Heart left ventricle (tissue), 16 donors: ENCODE measurements at regions not wholly inside any gene's neighbourhood (a gene's known extent, or its start where the extent isn't known, plus 50 kb on each side); places are given as distances from the start of the nearest gene placed in this dataset.

Experiments used
- ATAC-seq, 4 donors: fragments of 200-7000 bp; cut with Tn5 transposase; one replicate each; pipeline ENCODE4 v1.9.1; 2020 to 2022; ENCODE audit warnings: moderate library complexity in 4 of 4, mild to moderate bottlenecking in 3 of 4, moderate number of reproducible peaks in 1 of 4
- DNase-seq, 5 donors: peaks; one replicate each; pipeline ENCODE4 v3.0.0-alpha.2; 2020
- H3K27ac ChIP-seq, 12 donors: fragments of 200-600 bp; sonication (generic) in 4 of 12; one replicate each; pipeline versions ENCODE4 v1.5.0 to v1.8.0; 2016 to 2022; ENCODE audit warnings: mild to moderate bottlenecking in 2 of 12
- H3K27me3 ChIP-seq, 9 donors: fragments of 200-600 bp; sonication (generic) in 2 of 9; one replicate each; pipeline versions ENCODE4 v1.5.1 to v1.8.0; 2016 to 2022; ENCODE audit warnings: mild to moderate bottlenecking in 3 of 9
- H3K36me3 ChIP-seq, 9 donors: fragments of 200-600 bp; sonication (generic) in 2 of 9; one replicate each; pipeline versions ENCODE4 v1.5.0 to v1.8.0; 2018 to 2022; ENCODE audit warnings: mild to moderate bottlenecking in 2 of 9
- H3K4me1 ChIP-seq, 12 donors: fragments of 200-600 bp; sonication (generic) in 4 of 12; one replicate each; pipeline versions ENCODE4 v1.5.0 to v1.8.0; 2016 to 2022; ENCODE audit warnings: mild to moderate bottlenecking in 3 of 12
- H3K4me3 ChIP-seq, 12 donors: fragments of 200-600 bp; sonication (generic) in 4 of 12; one replicate each; pipeline versions ENCODE4 v1.5.0 to v1.8.0; 2017 to 2022; ENCODE audit warnings: mild to moderate bottlenecking in 9 of 12, moderate library complexity in 4 of 12
- H3K9me3 ChIP-seq, 12 donors: fragments of 200-600 bp; sonication (generic) in 4 of 12; one replicate each; pipeline versions ENCODE4 v1.5.0 to v1.8.0; 2016 to 2022; ENCODE audit warnings: mild to moderate bottlenecking in 1 of 12
- POLR2A ChIP-seq, 2 donors: fragments of 450-650 bp; IDR thresholded peaks; one replicate each; pipeline ENCODE4 v1.6.1; 2017; ENCODE audit warnings: antibody characterized with exemption in 2 of 2, mild to moderate bottlenecking in 2 of 2, moderate library complexity in 2 of 2
- WGBS, 4 donors: extraction: QIAGEN DNeasy Blood & Tissue Kit in 2 of 4; methylation state at CpG; one replicate each; pipeline versions ENCODE4 v1.1.5 to v1.1.7; 2013 to 2018; 5-methylcytosine and 5-hydroxymethylcytosine counted together
- intact Hi-C, 10 donors: fragments of 100-400 bp; cut with DNase I; formaldehyde crosslinking; loops; one replicate each; pipeline versions ENCODE4 v1.11.1 to v1.14.2; 2022
- TF ChIP-seq, protein P1 (sequence below), 12 donors: fragments of 200-600 bp; sonication (generic) in 4 of 12; IDR thresholded peaks; one replicate each; pipeline versions ENCODE4 v1.5.0 to v1.8.0; 2018 to 2022; ENCODE audit warnings: antibody characterized with exemption in 12 of 12, mild to moderate bottlenecking in 5 of 12
- donor health status: ischemic (EF 13 %, LVEDD 7.1; RV severe dilation, severe dysfunction).
- donor health status: healthy with polysubstance abuse.
- donor health status: DM: no; HTN: yes; CAD: no.
- donor health status: DM: no; HTN: no; CAD: no.
- donor health status: ischemic (EF 25% LVEDD 6.9; RV normal size, moderate dysfunction).
- donor health status: ischemic (EF 25% LVEDD 5.7; RV mildly dilated, moderate dysfunction).
- donor health status: healthy.
- donor health status: DM: yes; HTN: yes; CAD: no.
- donor health status: ischemic (EF 35%, LVEDD 5.7; RV mildly dilated, moderate dysfunction).
- donor health status: nonischemic (EF 11% LVEDD 7.7; RV severe dilation, severe dysfunction).
- donor health status: DM: yes; HTN: yes; CAD: no.
- donor health status: PGD.
- donor health status: ischemic (EF 29% LVEDD 5.4; RV normal size, mild dysfunction).
- donor health status: nonischemic (EF 23%, LVEDD 6.1; RV moderate dilation, normal function).

GRCh38 chr2:204225671-204226073, 289.1 kb downstream of the ICOS start:
- Histone ChIP-seq H3K4me3 (no peak overlapping the region), H3K27ac (no peak overlapping the region), H3K4me1 (peaks cover 0 to 11% (median 1%) of the 10 kb centered on the region in 12 donors), H3K36me3 (no peaks in the 10 kb centered on the region), H3K9me3 (no peaks in the 10 kb centered on the region), H3K27me3 (peaks cover 0 to 4% (median 0%) of the 10 kb centered on the region in 9 donors)
- no peak for DNase-seq
- no peak for ATAC-seq
- WGBS, 4 donors: 77 to 81% (median 80%) methylated on average over 2 of the region's 2 CpGs
- intact Hi-C loops: no loop called here
- TF ChIP-seq POLR2A (IDR thresholded peaks at IDR 0.05): no peak
- TF ChIP-seq, protein P1, sequence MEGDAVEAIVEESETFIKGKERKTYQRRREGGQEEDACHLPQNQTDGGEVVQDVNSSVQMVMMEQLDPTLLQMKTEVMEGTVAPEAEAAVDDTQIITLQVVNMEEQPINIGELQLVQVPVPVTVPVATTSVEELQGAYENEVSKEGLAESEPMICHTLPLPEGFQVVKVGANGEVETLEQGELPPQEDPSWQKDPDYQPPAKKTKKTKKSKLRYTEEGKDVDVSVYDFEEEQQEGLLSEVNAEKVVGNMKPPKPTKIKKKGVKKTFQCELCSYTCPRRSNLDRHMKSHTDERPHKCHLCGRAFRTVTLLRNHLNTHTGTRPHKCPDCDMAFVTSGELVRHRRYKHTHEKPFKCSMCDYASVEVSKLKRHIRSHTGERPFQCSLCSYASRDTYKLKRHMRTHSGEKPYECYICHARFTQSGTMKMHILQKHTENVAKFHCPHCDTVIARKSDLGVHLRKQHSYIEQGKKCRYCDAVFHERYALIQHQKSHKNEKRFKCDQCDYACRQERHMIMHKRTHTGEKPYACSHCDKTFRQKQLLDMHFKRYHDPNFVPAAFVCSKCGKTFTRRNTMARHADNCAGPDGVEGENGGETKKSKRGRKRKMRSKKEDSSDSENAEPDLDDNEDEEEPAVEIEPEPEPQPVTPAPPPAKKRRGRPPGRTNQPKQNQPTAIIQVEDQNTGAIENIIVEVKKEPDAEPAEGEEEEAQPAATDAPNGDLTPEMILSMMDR (IDR thresholded peaks at IDR 0.05): no peak

- intact Hi-C loops: no loop called here
- 56 to 66% (median 59%) methylated on average over 9 of the region's 9 CpGs for WGBS, 4 donors
- no peak overlapping the region for H3K27ac ChIP-seq
- H3K27me3 ChIP-seq: peaks cover 0 to 4% (median 0%) of the 10 kb centered on the region in 9 donors
- DNase-seq (no peak), ATAC-seq (no peak)
- H3K36me3 ChIP-seq: no peaks in the 10 kb centered on the region
- H3K4me3 ChIP-seq: no peak overlapping the region
- H3K4me1 ChIP-seq: peaks cover 0 to 11% (median 1%) of the 10 kb centered on the region in 12 donors
- H3K9me3 ChIP-seq: no peaks in the 10 kb centered on the region
- TF ChIP-seq, protein P1 (IDR thresholded peaks at IDR 0.05): no peak
- no peak for TF ChIP-seq POLR2A (IDR thresholded peaks at IDR 0.05)
Measured at GRCh38 chr2:204226305-204226880, 289.8 kb downstream of the ICOS start.

GRCh38 chr2:204228169-204228886, 291.8 kb downstream of the ICOS start:
- Histone ChIP-seq H3K27ac (peak overlapping the region in 4 of 12 donors; percentile 24 to 63 (median 46)), H3K36me3 (no peaks in the 10 kb centered on the region), H3K9me3 (no peaks in the 10 kb centered on the region), H3K4me3 (peak overlapping the region in 1 of 12 donors; percentile 10), H3K27me3 (peaks cover 0 to 4% (median 0%) of the 10 kb centered on the region in 9 donors), H3K4me1 (peaks cover 0 to 11% (median 1%) of the 10 kb centered on the region in 12 donors)
- intact Hi-C loops: no loop called here
- WGBS, 4 donors: 46 to 56% (median 49%) methylated on average over 8 of the region's 8 CpGs
- no peak for TF ChIP-seq POLR2A (IDR thresholded peaks at IDR 0.05)
- TF ChIP-seq, protein P1 (IDR thresholded peaks at IDR 0.05): no peak
- DNase-seq: no peak
- peak in 1 of 4 donors; percentile 55 for ATAC-seq

GRCh38 chr2:204234248-204234647, 297.7 kb downstream of the ICOS start:
- H3K27me3 ChIP-seq: no peaks in the 10 kb centered on the region
- TF ChIP-seq, protein P1 (IDR thresholded peaks at IDR 0.05): no peak
- TF ChIP-seq POLR2A (IDR thresholded peaks at IDR 0.05): no peak
- intact Hi-C loops: no loop called here
- no peak for DNase-seq
- no peaks in the 10 kb centered on the region for H3K9me3 ChIP-seq
- 93 to 96% (median 94%) methylated on average over 3 of the region's 3 CpGs for whole genome bisulfite sequencing, 4 donors
- H3K4me1 ChIP-seq: no peaks in the 10 kb centered on the region
- no peaks in the 10 kb centered on the region for H3K36me3 ChIP-seq
- ATAC-seq: no peak
- no peak overlapping the region for H3K4me3 ChIP-seq
- H3K27ac ChIP-seq: no peak overlapping the region
